Large intestine (tissue), 3 donors: ENCODE measurements at regions not wholly inside any gene's neighbourhood (a gene's known extent, or its start where the extent isn't known, plus 50 kb on each side); places are given as distances from the start of the nearest gene placed in this dataset.

ENCODE experiments used
- DNase-seq, 2 donors: peaks; one replicate each; pipeline versions ENCODE4 v3.0.0 to v3.0.0-alpha.2; 2013
- H3K27ac ChIP-seq: one replicate; pipeline ENCODE4 v1.5.1; 2013; ENCODE audit warnings: low read length
- H3K27me3 ChIP-seq: 2 replicates; pipeline ENCODE4 v1.6.1; 2013; ENCODE audit warnings: low read length; ENCODE audit not compliant: control insufficient read depth, insufficient read depth
- H3K36me3 ChIP-seq: 2 replicates; pipeline ENCODE4 v1.6.1; 2013; ENCODE audit warnings: low read length; ENCODE audit not compliant: control insufficient read depth, insufficient read depth
- H3K4me1 ChIP-seq: one replicate; pipeline ENCODE4 v1.6.1; 2013; ENCODE audit warnings: low read length; ENCODE audit not compliant: control insufficient read depth, insufficient read depth
- H3K4me3 ChIP-seq: one replicate; pipeline ENCODE4 v1.5.1; 2013; ENCODE audit warnings: low read length
- H3K9me3 ChIP-seq: one replicate; pipeline ENCODE4 v1.6.1; 2013; ENCODE audit warnings: mild to moderate bottlenecking, low read depth, low read length, moderate library complexity; ENCODE audit not compliant: control insufficient read depth
- WGBS: methylation state at CpG from one replicate; pipeline ENCODE4 v1.1.5; 2013; ENCODE audit warnings: low lambda C conversion rate; ENCODE audit not compliant: insufficient coverage; 5-methylcytosine and 5-hydroxymethylcytosine counted together

GRCh38 chr1:80225510-80225909, 1219.0 kb upstream of the ADGRL4 start:
- Histone ChIP-seq H3K27me3 (no peaks in the 10 kb centered on the region), H3K4me1 (no peaks in the 10 kb centered on the region), H3K9me3 (no peaks in the 10 kb centered on the region), H3K36me3 (no peaks in the 10 kb centered on the region), H3K4me3 (no peak overlapping the region), H3K27ac (no peak overlapping the region)
- no CpG with 5 or more reads among the region's 2 CpGs for WGBS
- no peak for DNase-seq

GRCh38 chr1:80221319-80221718, 1214.8 kb upstream of the ADGRL4 start:
- Histone ChIP-seq H3K27me3 (no peaks in the 10 kb centered on the region), H3K4me1 (peaks cover 4% of the 10 kb centered on the region), H3K9me3 (no peaks in the 10 kb centered on the region), H3K4me3 (no peak overlapping the region), H3K27ac (no peak overlapping the region), H3K36me3 (no peaks in the 10 kb centered on the region)
- no peak for DNase-seq
- WGBS: 100% methylated on average over 2 of the region's 4 CpGs

- Histone ChIP-seq H3K27ac (no peak overlapping the region), H3K4me3 (no peak overlapping the region), H3K36me3 (no peaks in the 10 kb centered on the region), H3K27me3 (no peaks in the 10 kb centered on the region), H3K4me1 (peaks cover 4% of the 10 kb centered on the region), H3K9me3 (no peaks in the 10 kb centered on the region)
- no CpG with 5 or more reads among the region's 2 CpGs for WGBS
- peak; percentile 26 to 41 for DNase-seq
These were observed 1211.6 kb upstream of the ADGRL4 start for GRCh38 chr1:80218112-80218511.

GRCh38 chr1:80217377-80217986, 1211.0 kb upstream of the ADGRL4 start:
- Histone ChIP-seq H3K36me3 (no peaks in the 10 kb centered on the region), H3K27ac (no peak overlapping the region), H3K9me3 (no peaks in the 10 kb centered on the region), H3K27me3 (no peaks in the 10 kb centered on the region), H3K4me1 (peaks cover 4% of the 10 kb centered on the region), H3K4me3 (no peak overlapping the region)
- 11% methylated on average over 2 of the region's 4 CpGs for WGBS
- DNase-seq: peak; percentile 31 to 62

- no peaks in the 10 kb centered on the region for H3K9me3 ChIP-seq
- H3K4me1 ChIP-seq: peaks cover 4% of the 10 kb centered on the region
- WGBS: 82% methylated on average over 2 of the region's 5 CpGs
- H3K4me3 ChIP-seq: no peak overlapping the region
- H3K36me3 ChIP-seq: no peaks in the 10 kb centered on the region
- H3K27ac ChIP-seq: no peak overlapping the region
- DNase-seq: no peak
- H3K27me3 ChIP-seq: no peaks in the 10 kb centered on the region
These were observed 1208.5 kb upstream of the ADGRL4 start for GRCh38 chr1:80214888-80215540.

GRCh38 chr1:80212948-80213347, 1206.4 kb upstream of the ADGRL4 start:
- no peaks in the 10 kb centered on the region for H3K9me3 ChIP-seq
- no peak for DNase-seq
- WGBS: 100% methylated on average over 1 of the region's 3 CpGs
- peaks cover 4% of the 10 kb centered on the region for H3K4me1 ChIP-seq
- H3K4me3 ChIP-seq: no peak overlapping the region
- H3K27ac ChIP-seq: no peak overlapping the region
- H3K36me3 ChIP-seq: no peaks in the 10 kb centered on the region
- no peaks in the 10 kb centered on the region for H3K27me3 ChIP-seq

GRCh38 chr1:80211691-80212380, 1205.3 kb upstream of the ADGRL4 start:
- H3K9me3 ChIP-seq: no peaks in the 10 kb centered on the region
- no peak overlapping the region for H3K27ac ChIP-seq
- WGBS: 68% methylated on average over 3 of the region's 8 CpGs
- no peaks in the 10 kb centered on the region for H3K4me1 ChIP-seq
- no peaks in the 10 kb centered on the region for H3K36me3 ChIP-seq
- no peak overlapping the region for H3K4me3 ChIP-seq
- no peaks in the 10 kb centered on the region for H3K27me3 ChIP-seq
- DNase-seq: no peak

- no peaks in the 10 kb centered on the region for H3K36me3 ChIP-seq
- no peak overlapping the region for H3K27ac ChIP-seq
- no peaks in the 10 kb centered on the region for H3K27me3 ChIP-seq
- WGBS: 100% methylated on average over 1 of the region's 4 CpGs
- peaks cover 6% of the 10 kb centered on the region for H3K9me3 ChIP-seq
- H3K4me3 ChIP-seq: no peak overlapping the region
- DNase-seq: no peak
- H3K4me1 ChIP-seq: no peaks in the 10 kb centered on the region
These were observed 1195.6 kb upstream of the ADGRL4 start for GRCh38 chr1:80202118-80202517.

- H3K4me3 ChIP-seq: no peak overlapping the region
These were observed 1187.7 kb upstream of the ADGRL4 start for GRCh38 chr1:80194221-80194620.

GRCh38 chr1:80181418-80181817, 1174.9 kb upstream of the ADGRL4 start:
- H3K4me1 ChIP-seq: no peaks in the 10 kb centered on the region

More at GRCh38 chr1:80194221-80194620, 1187.7 kb upstream of the ADGRL4 start:
- H3K27me3 ChIP-seq: no peaks in the 10 kb centered on the region
- H3K9me3 ChIP-seq: no peaks in the 10 kb centered on the region
- H3K27ac ChIP-seq: no peak overlapping the region
- H3K36me3 ChIP-seq: no peaks in the 10 kb centered on the region
- DNase-seq: no peak
- H3K4me1 ChIP-seq: no peaks in the 10 kb centered on the region
- no CpG with 5 or more reads among the region's 4 CpGs for WGBS

More at GRCh38 chr1:80181418-80181817, 1174.9 kb upstream of the ADGRL4 start:
- H3K27ac ChIP-seq: no peak overlapping the region
- H3K4me3 ChIP-seq: no peak overlapping the region
- H3K36me3 ChIP-seq: no peaks in the 10 kb centered on the region
- no peaks in the 10 kb centered on the region for H3K27me3 ChIP-seq
- no peaks in the 10 kb centered on the region for H3K9me3 ChIP-seq
- no peak for DNase-seq
